ENCODE measurements at regions not wholly inside any gene's neighbourhood (a gene's known extent, or its start where the extent isn't known, plus 50 kb on each side); places are given as distances from the start of the nearest gene placed in this dataset.

- no peak overlapping the region for H3K4me3 ChIP-seq (ENCODE audit: low read depth, low read length)
- DNase-seq (ENCODE audit: low read depth), result no peak
- TF ChIP-seq MYC (IDR thresholded peaks at IDR 0.05; ENCODE audit: low read depth, low read length), result no peak
- TF ChIP-seq POLR2A (IDR thresholded peaks at IDR 0.05; ENCODE audit: extremely low read depth, insufficient read length), result no peak
- no peak for TF ChIP-seq CTCF (IDR thresholded peaks at IDR 0.05; ENCODE audit: low read depth, low read length)
- TF ChIP-seq MAX (IDR thresholded peaks at IDR 0.05; ENCODE audit: low read depth, low read length), result no peak
Observed at GRCh38 chr2:122077771-122078170, 322.3 kb downstream of the TSN start.

GRCh38 chr2:122078451-122078850, 323.0 kb downstream of the TSN start:
- DNase-seq (ENCODE audit: low read depth), result no peak
- no peak overlapping the region for H3K4me3 ChIP-seq (ENCODE audit: low read depth, low read length)
- TF ChIP-seq POLR2A (IDR thresholded peaks at IDR 0.05; ENCODE audit: extremely low read depth, insufficient read length) (no peak), MYC (IDR thresholded peaks at IDR 0.05; ENCODE audit: low read depth, low read length) (no peak), MAX (IDR thresholded peaks at IDR 0.05; ENCODE audit: low read depth, low read length) (no peak), CTCF (IDR thresholded peaks at IDR 0.05; ENCODE audit: low read depth, low read length) (no peak)

- no peak for DNase-seq (ENCODE audit: low read depth)
- TF ChIP-seq MYC (IDR thresholded peaks at IDR 0.05; ENCODE audit: low read depth, low read length), result no peak
Observed at GRCh38 chr2:122079844-122080243, 324.4 kb downstream of the TSN start.

GRCh38 chr2:122080316-122080715, 324.9 kb downstream of the TSN start:
- no peak for TF ChIP-seq MAX (IDR thresholded peaks at IDR 0.05; ENCODE audit: low read depth, low read length)
- TF ChIP-seq MYC (IDR thresholded peaks at IDR 0.05; ENCODE audit: low read depth, low read length), result no peak
- TF ChIP-seq CTCF (IDR thresholded peaks at IDR 0.05; ENCODE audit: low read depth, low read length), result no peak
- no peak for TF ChIP-seq POLR2A (IDR thresholded peaks at IDR 0.05; ENCODE audit: extremely low read depth, insufficient read length)
- DNase-seq (ENCODE audit: low read depth), result no peak
- H3K4me3 ChIP-seq (ENCODE audit: low read depth, low read length), result no peak overlapping the region

More at GRCh38 chr2:122079844-122080243, 324.4 kb downstream of the TSN start:
- no peak overlapping the region for H3K4me3 ChIP-seq (ENCODE audit: low read depth, low read length)

- H3K4me3 ChIP-seq (ENCODE audit: low read depth, low read length), result no peak overlapping the region
- TF ChIP-seq POLR2A (IDR thresholded peaks at IDR 0.05; ENCODE audit: extremely low read depth, insufficient read length) (no peak), CTCF (IDR thresholded peaks at IDR 0.05; ENCODE audit: low read depth, low read length) (no peak), MAX (IDR thresholded peaks at IDR 0.05; ENCODE audit: low read depth, low read length) (no peak), MYC (IDR thresholded peaks at IDR 0.05; ENCODE audit: low read depth, low read length) (no peak)
- no peak for DNase-seq (ENCODE audit: low read depth)
Observed at GRCh38 chr2:122080871-122081270, 325.4 kb downstream of the TSN start.

GRCh38 chr2:122081751-122082150, 326.3 kb downstream of the TSN start:
- TF ChIP-seq POLR2A (IDR thresholded peaks at IDR 0.05; ENCODE audit: extremely low read depth, insufficient read length) (no peak), MYC (IDR thresholded peaks at IDR 0.05; ENCODE audit: low read depth, low read length) (no peak), MAX (IDR thresholded peaks at IDR 0.05; ENCODE audit: low read depth, low read length) (no peak), CTCF (IDR thresholded peaks at IDR 0.05; ENCODE audit: low read depth, low read length) (no peak)
- no peak overlapping the region for H3K4me3 ChIP-seq (ENCODE audit: low read depth, low read length)
- DNase-seq (ENCODE audit: low read depth), result no peak
